H9 (cell line): ENCODE measurements at regions not wholly inside any gene's neighbourhood (a gene's known extent, or its start where the extent isn't known, plus 50 kb on each side); places are given as distances from the start of the nearest gene placed in this dataset.

Experiments
- DNase-seq: peaks from one replicate; pipeline ENCODE4 v3.0.0-alpha.2; 2017
- H2AFZ ChIP-seq: one replicate; pipeline ENCODE4 v1.6.1; 2013; ENCODE audit warnings: mild to moderate bottlenecking, low read length, control low read depth, moderate library complexity
- H2AK5ac ChIP-seq: 2 replicates; pipeline ENCODE4 v1.6.1; 2013; ENCODE audit warnings: low read length, control low read depth, mixed read lengths; ENCODE audit not compliant: insufficient read length
- H2BK120ac ChIP-seq: one replicate; pipeline ENCODE4 v1.6.1; 2013; ENCODE audit warnings: low read depth, mild to moderate bottlenecking, low read length, control low read depth, inconsistent platforms; ENCODE audit not compliant: poor library complexity, severe bottlenecking
- H2BK12ac ChIP-seq: 2 replicates; pipeline ENCODE4 v1.6.1; 2013; ENCODE audit warnings: low read length, control low read depth, mixed read lengths, low read depth; ENCODE audit not compliant: insufficient read length
- H2BK15ac ChIP-seq: 2 replicates; pipeline ENCODE4 v1.6.1; 2013; ENCODE audit warnings: low read depth, low read length, control low read depth
- H2BK20ac ChIP-seq: one replicate; pipeline ENCODE4 v1.6.1; 2013; ENCODE audit warnings: low read depth, mild to moderate bottlenecking, low read length, control low read depth, inconsistent platforms; ENCODE audit not compliant: poor library complexity, severe bottlenecking
- H2BK5ac ChIP-seq: 2 replicates; pipeline ENCODE4 v1.6.1; 2013; ENCODE audit warnings: low read length, control low read depth, mixed read lengths; ENCODE audit not compliant: insufficient read length
- H3K14ac ChIP-seq: 2 replicates; pipeline ENCODE4 v1.6.1; 2013; ENCODE audit warnings: low read length, control low read depth; ENCODE audit not compliant: insufficient read depth
- H3K18ac ChIP-seq: 2 replicates; pipeline ENCODE4 v1.6.1; 2013; ENCODE audit warnings: low read depth, mild to moderate bottlenecking, mixed read lengths, low read length, control low read depth; ENCODE audit not compliant: insufficient read length
- H3K23ac ChIP-seq: 2 replicates; pipeline ENCODE4 v1.6.1; 2013; ENCODE audit warnings: low read length, control low read depth, mixed read lengths, low read depth; ENCODE audit not compliant: insufficient read length
- H3K23me2 ChIP-seq: 2 replicates; pipeline ENCODE4 v1.6.1; 2013; ENCODE audit warnings: low read depth, mild to moderate bottlenecking, mixed read lengths, low read length, control low read depth; ENCODE audit not compliant: insufficient read length, poor library complexity, severe bottlenecking
- H3K27ac ChIP-seq: 2 replicates; pipeline ENCODE4 v1.5.1; 2013; ENCODE audit warnings: low read length, control low read depth, mixed read lengths, low read depth; ENCODE audit not compliant: insufficient read length
- H3K27me3 ChIP-seq: 2 replicates; pipeline ENCODE4 v1.6.1; 2013; ENCODE audit warnings: low read length, control low read depth, inconsistent platforms; ENCODE audit not compliant: insufficient read depth
- H3K4ac ChIP-seq: 2 replicates; pipeline ENCODE4 v1.6.1; 2013; ENCODE audit warnings: low read depth, mild to moderate bottlenecking, control low read depth, inconsistent platforms, low read length, moderate library complexity
- H3K4me1 ChIP-seq: 2 replicates; pipeline ENCODE4 v1.6.1; 2013; ENCODE audit warnings: low read length, control low read depth, inconsistent platforms; ENCODE audit not compliant: insufficient read depth
- H3K4me2 ChIP-seq: 2 replicates; pipeline ENCODE4 v1.6.1; 2013; ENCODE audit warnings: low read length, control low read depth, mixed read lengths; ENCODE audit not compliant: insufficient read length, insufficient read depth
- H3K56ac ChIP-seq: 2 replicates; pipeline ENCODE4 v1.6.1; 2013; ENCODE audit warnings: low read depth, mild to moderate bottlenecking, mixed read lengths, low read length, control low read depth; ENCODE audit not compliant: insufficient read length
- H3K79me1 ChIP-seq: 2 replicates; pipeline ENCODE4 v1.6.1; 2013; ENCODE audit warnings: low read depth, mild to moderate bottlenecking, moderate library complexity, low read length, control low read depth, inconsistent platforms; ENCODE audit not compliant: insufficient read depth, poor library complexity, severe bottlenecking
- H3K79me2 ChIP-seq: 2 replicates; pipeline ENCODE4 v1.6.1; 2013; ENCODE audit warnings: low read length, control low read depth, inconsistent platforms; ENCODE audit not compliant: insufficient read depth
- H3K9ac ChIP-seq: 2 replicates; pipeline ENCODE4 v1.6.1; 2013; ENCODE audit warnings: low read length, control low read depth, mixed read lengths; ENCODE audit not compliant: insufficient read length; ENCODE audit errors: extremely low read depth
- H3K9me3 ChIP-seq: one replicate; pipeline ENCODE4 v1.6.1; 2013; ENCODE audit warnings: low read depth, low read length, inconsistent platforms; ENCODE audit not compliant: control insufficient read depth
- H3T11ph ChIP-seq: one replicate; pipeline ENCODE4 v1.6.1; 2013; ENCODE audit warnings: mild to moderate bottlenecking, low read length, control low read depth, inconsistent platforms
- H4K20me1 ChIP-seq: one replicate; pipeline ENCODE4 v1.6.1; 2013; ENCODE audit not compliant: control insufficient read depth, insufficient read length, insufficient read depth
- H4K5ac ChIP-seq: 2 replicates; pipeline ENCODE4 v1.6.1; 2013; ENCODE audit warnings: low read depth, mild to moderate bottlenecking, mixed read lengths, low read length, control low read depth; ENCODE audit not compliant: insufficient read length
- H4K8ac ChIP-seq: replicated peaks from 2 replicates; pipeline ENCODE4 v1.6.1; 2013; ENCODE audit warnings: low read length, control low read depth, mixed read lengths, low read depth; ENCODE audit not compliant: insufficient read length
- H4K91ac ChIP-seq: 2 replicates; pipeline ENCODE4 v1.6.1; 2013; ENCODE audit warnings: low read depth, mild to moderate bottlenecking, moderate library complexity, mixed read lengths, low read length, control low read depth; ENCODE audit not compliant: insufficient read length
- H3K27ac Mint-ChIP-seq, 3 experiments: 2 replicates in 2 of 3; 3 replicates in 1 of 3; pipeline ENCODE4 v1.8.0; 2020 to 2021; ENCODE audit warnings: mixed read lengths in 3 of 3, mild to moderate bottlenecking in 1 of 3, moderate library complexity in 1 of 3
- H3K27me3 Mint-ChIP-seq: 2 replicates; pipeline ENCODE4 v1.8.0; 2021; ENCODE audit warnings: low read depth, mild to moderate bottlenecking, moderate library complexity, mixed read lengths
- H3K36me3 Mint-ChIP-seq, 3 experiments: 2 replicates in 2 of 3; 3 replicates in 1 of 3; pipeline ENCODE4 v1.8.0; 2020 to 2021; ENCODE audit warnings: low read depth in 3 of 3, mixed read lengths in 3 of 3; ENCODE audit not compliant: insufficient read depth in 1 of 3
- H3K4me1 Mint-ChIP-seq, 2 experiments: 2 replicates each; pipeline ENCODE4 v1.8.0; 2020; ENCODE audit warnings: mixed read lengths in 2 of 2
- H3K4me3 Mint-ChIP-seq, 2 experiments: 2 replicates in 1 of 2; 3 replicates in 1 of 2; pipeline ENCODE4 v1.8.0; 2020 to 2021; ENCODE audit warnings: mild to moderate bottlenecking in 2 of 2, mixed read lengths in 2 of 2, moderate library complexity in 1 of 2
- H3K9me3 Mint-ChIP-seq, 2 experiments: 2 replicates in 1 of 2; 3 replicates in 1 of 2; pipeline ENCODE4 v1.8.0; 2020; ENCODE audit warnings: mild to moderate bottlenecking in 2 of 2, mixed read lengths in 2 of 2, moderate library complexity in 1 of 2
- WGBS: extraction: QIAGEN DNeasy Blood & Tissue Kit; methylation state at CpG from one replicate; pipeline ENCODE4 v1.1.7; 2013; ENCODE audit warnings: missing lambda C conversion rate, low lambda C conversion rate, mixed read lengths; ENCODE audit not compliant: insufficient read length; ENCODE audit errors: extremely low coverage; 5-methylcytosine and 5-hydroxymethylcytosine counted together
- TF ChIP-seq, protein P1 (sequence below): fragments of 200-600 bp; sonication (generic); conservative IDR thresholded peaks from 3 replicates; pipeline ENCODE4 v1.8.0; 2021; ENCODE audit warnings: antibody characterized with exemption, mild to moderate bottlenecking

DNA sequence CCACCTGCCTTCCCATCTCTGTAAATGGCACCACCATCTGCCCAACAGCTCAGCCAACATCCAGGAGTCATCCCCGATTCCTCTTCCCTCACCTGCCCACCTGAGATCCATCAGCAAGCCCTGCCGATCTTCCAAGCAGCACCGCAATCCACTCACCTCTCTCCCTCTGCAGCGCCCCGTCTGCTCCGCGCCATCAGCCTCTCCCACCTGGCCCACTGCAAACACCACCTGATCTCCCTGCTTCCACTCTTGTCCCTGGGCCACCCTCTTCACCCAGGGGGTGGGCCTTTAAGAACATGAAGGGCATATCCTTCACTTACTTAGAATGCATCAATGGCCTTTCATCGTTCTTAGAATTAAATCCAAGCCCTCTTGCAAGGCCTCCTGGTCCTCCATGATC, 457.3 kb upstream of the SULF2 start:
- Histone ChIP-seq H2BK20ac (no peak overlapping the region), H3K79me2 (no peaks in the 10 kb centered on the region), H3K4me2 (no peak overlapping the region), H3K18ac (no peak overlapping the region), H4K5ac (no peak overlapping the region), H2BK15ac (no peak overlapping the region), H2AFZ (no peak overlapping the region), H3K23ac (no peak overlapping the region), H2BK12ac (no peak overlapping the region), H3K4me1 (no peaks in the 10 kb centered on the region), H2AK5ac (no peak overlapping the region), H3K27ac (no peak overlapping the region), H3K23me2 (no peaks in the 10 kb centered on the region), H2BK5ac (no peak overlapping the region), H3T11ph (no peak overlapping the region), H3K9me3 (no peaks in the 10 kb centered on the region), H4K91ac (no peak overlapping the region), H4K20me1 (no peaks in the 10 kb centered on the region), H3K56ac (no peak overlapping the region), H4K8ac (no peak overlapping the region), H2BK120ac (no peak overlapping the region), H3K79me1 (no peaks in the 10 kb centered on the region), H3K27me3 (no peaks in the 10 kb centered on the region), H3K14ac (no peak overlapping the region), H3K4ac (no peak overlapping the region), H3K9ac (no peak overlapping the region)
- WGBS, result no CpG with 5 or more reads among the region's 8 CpGs
- H3K27me3 Mint-ChIP-seq, result peaks cover 2% of the 10 kb centered on the region
- H3K4me1 Mint-ChIP-seq, result no peaks in the 10 kb centered on the region; a peak in 1 of 4 replicates
- peak overlapping the region in 2 of 3 experiments; percentile 13 to 54; a peak in 2 of 7 replicates for H3K27ac Mint-ChIP-seq
- TF ChIP-seq, protein P1, sequence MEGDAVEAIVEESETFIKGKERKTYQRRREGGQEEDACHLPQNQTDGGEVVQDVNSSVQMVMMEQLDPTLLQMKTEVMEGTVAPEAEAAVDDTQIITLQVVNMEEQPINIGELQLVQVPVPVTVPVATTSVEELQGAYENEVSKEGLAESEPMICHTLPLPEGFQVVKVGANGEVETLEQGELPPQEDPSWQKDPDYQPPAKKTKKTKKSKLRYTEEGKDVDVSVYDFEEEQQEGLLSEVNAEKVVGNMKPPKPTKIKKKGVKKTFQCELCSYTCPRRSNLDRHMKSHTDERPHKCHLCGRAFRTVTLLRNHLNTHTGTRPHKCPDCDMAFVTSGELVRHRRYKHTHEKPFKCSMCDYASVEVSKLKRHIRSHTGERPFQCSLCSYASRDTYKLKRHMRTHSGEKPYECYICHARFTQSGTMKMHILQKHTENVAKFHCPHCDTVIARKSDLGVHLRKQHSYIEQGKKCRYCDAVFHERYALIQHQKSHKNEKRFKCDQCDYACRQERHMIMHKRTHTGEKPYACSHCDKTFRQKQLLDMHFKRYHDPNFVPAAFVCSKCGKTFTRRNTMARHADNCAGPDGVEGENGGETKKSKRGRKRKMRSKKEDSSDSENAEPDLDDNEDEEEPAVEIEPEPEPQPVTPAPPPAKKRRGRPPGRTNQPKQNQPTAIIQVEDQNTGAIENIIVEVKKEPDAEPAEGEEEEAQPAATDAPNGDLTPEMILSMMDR, result no peak
- no peaks in the 10 kb centered on the region; a peak in 2 of 5 replicates for H3K9me3 Mint-ChIP-seq
- no peaks in the 10 kb centered on the region; a peak in 2 of 7 replicates for H3K36me3 Mint-ChIP-seq
- no peak overlapping the region for H3K4me3 Mint-ChIP-seq
- no peak for DNase-seq
